ENCODE measurements at regions not wholly inside any gene's neighbourhood (a gene's known extent, or its start where the extent isn't known, plus 50 kb on each side); places are given as distances from the start of the nearest gene placed in this dataset.
A peak's percentile ranks its signal among the peaks of the same experiment; 100 is the strongest.
"Not testable (repeated sequence)": the region's sequence is repeated elsewhere in the genome, so short reads cannot be mapped to it uniquely, and the experiment has no call there.

- Histone ChIP-seq H3K36me3 (no peaks in the 10 kb centered on the region), H3K4me3 (no peak overlapping the region), H3K27me3 (ENCODE audit: low read depth) (peaks cover 10% of the 10 kb centered on the region), H3K4me1 (peaks cover 46% of the 10 kb centered on the region), H3K27ac (peak overlapping the region; percentile 70), H3K9me3 (peaks cover 10% of the 10 kb centered on the region)
- intact Hi-C loops (cut with DNase I) = no loop called here
- TF ChIP-seq, protein P1, sequence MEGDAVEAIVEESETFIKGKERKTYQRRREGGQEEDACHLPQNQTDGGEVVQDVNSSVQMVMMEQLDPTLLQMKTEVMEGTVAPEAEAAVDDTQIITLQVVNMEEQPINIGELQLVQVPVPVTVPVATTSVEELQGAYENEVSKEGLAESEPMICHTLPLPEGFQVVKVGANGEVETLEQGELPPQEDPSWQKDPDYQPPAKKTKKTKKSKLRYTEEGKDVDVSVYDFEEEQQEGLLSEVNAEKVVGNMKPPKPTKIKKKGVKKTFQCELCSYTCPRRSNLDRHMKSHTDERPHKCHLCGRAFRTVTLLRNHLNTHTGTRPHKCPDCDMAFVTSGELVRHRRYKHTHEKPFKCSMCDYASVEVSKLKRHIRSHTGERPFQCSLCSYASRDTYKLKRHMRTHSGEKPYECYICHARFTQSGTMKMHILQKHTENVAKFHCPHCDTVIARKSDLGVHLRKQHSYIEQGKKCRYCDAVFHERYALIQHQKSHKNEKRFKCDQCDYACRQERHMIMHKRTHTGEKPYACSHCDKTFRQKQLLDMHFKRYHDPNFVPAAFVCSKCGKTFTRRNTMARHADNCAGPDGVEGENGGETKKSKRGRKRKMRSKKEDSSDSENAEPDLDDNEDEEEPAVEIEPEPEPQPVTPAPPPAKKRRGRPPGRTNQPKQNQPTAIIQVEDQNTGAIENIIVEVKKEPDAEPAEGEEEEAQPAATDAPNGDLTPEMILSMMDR (IDR thresholded peaks at IDR 0.05) = no peak
- DNase-seq = no peak
- ATAC-seq = no peak
These were observed 76.3 kb upstream of the SIRPA start for GRCh38 chr20:1818895-1819294.

GRCh38 chr20:1818247-1818840, 76.9 kb upstream of the SIRPA start:
- Histone ChIP-seq H3K27me3 (ENCODE audit: low read depth) (peaks cover 10% of the 10 kb centered on the region), H3K9me3 (peaks cover 7% of the 10 kb centered on the region), H3K27ac (peak overlapping the region; percentile 70), H3K4me1 (peaks cover 51% of the 10 kb centered on the region), H3K4me3 (no peak overlapping the region), H3K36me3 (no peaks in the 10 kb centered on the region)
- DNase-seq (no peak), ATAC-seq (no peak)
- intact Hi-C loops (cut with DNase I) = no loop called here
- TF ChIP-seq, protein P1 (IDR thresholded peaks at IDR 0.05) = no peak

DNA sequence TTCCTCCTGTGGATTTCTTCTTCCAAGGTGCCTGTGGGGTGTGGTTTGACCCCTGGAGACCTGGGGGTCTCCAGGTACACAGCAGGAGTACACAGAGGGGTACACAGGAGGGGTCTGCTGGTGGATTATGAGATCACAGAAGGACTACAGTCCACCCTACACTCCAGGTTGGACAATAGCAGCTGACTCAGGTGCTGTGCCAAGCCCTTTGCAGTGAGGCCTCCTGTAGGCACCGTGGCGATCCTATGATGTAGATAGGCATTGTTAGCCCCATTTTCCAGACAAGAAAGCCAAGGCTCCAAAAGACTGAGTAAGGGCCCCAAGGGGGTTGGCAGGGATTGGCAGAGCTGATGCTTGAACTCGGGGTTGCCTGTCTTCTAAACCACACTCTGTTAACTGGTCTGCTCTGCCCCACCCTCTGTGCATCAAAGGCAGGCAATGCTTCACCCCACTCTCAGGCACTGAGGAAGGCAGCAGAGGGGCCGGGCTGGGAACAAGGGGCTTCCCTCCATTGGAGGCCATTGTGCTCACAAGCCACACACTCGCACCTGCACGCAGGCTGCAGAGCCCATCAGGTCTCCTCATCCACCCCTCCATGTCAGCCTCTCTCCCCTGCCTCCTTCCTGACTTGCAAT, 77.5 kb upstream of the SIRPA start:
- no peaks in the 10 kb centered on the region for H3K36me3 ChIP-seq
- intact Hi-C loops (cut with DNase I) = no loop called here
- H3K27me3 ChIP-seq (ENCODE audit: low read depth) = peaks cover 10% of the 10 kb centered on the region
- TF ChIP-seq, protein P1 (IDR thresholded peaks at IDR 0.05) = no peak
- H3K4me3 ChIP-seq = no peak overlapping the region
- H3K27ac ChIP-seq = peak overlapping the region; percentile 46
- peaks cover under 1% of the 10 kb centered on the region for H3K9me3 ChIP-seq
- no peak for DNase-seq
- peaks cover 58% of the 10 kb centered on the region for H3K4me1 ChIP-seq
- no peak for ATAC-seq

- intact Hi-C loops (cut with DNase I) = no loop called here
- ATAC-seq (no peak), DNase-seq (no peak)
- Histone ChIP-seq H3K4me1 (peaks cover 68% of the 10 kb centered on the region), H3K9me3 (no peaks in the 10 kb centered on the region), H3K4me3 (no peak overlapping the region), H3K27me3 (ENCODE audit: low read depth) (peaks cover 7% of the 10 kb centered on the region), H3K27ac (peak overlapping the region; percentile 46), H3K36me3 (no peaks in the 10 kb centered on the region)
- TF ChIP-seq, protein P1 (IDR thresholded peaks at IDR 0.05) = no peak
These were observed 78.5 kb upstream of the SIRPA start for GRCh38 chr20:1816384-1817381.

DNA sequence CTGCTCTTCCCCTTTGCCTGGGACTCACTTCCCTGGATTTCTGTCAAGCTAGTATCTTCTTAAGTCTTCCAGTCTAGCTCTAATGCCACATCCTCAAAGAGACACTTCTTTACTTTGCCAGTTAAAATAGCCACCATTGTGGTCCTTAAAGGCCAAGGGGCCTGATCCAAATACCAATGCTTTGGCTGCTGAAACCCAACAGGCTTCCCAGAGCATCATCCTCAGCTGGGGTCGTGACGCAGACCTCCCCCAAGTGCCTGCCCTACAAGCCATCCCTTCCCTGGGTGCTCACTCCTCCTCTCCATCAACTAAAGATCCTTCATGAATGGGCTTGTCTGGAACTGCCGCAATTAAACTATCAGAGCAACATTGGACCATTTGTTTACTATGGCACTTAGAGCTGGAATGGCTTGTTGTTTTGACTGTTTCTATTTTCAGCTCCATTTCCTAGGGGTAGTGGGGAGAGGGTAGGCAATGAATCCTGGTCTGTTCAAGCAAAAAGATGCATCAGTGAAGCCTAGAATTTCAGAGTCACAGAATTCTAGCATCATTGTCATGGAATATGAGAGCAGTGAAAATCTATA, 79.6 kb upstream of the SIRPA start:
- no peaks in the 10 kb centered on the region for H3K36me3 ChIP-seq
- intact Hi-C loops (cut with DNase I) = no loop called here
- H3K4me1 ChIP-seq = peaks cover 68% of the 10 kb centered on the region
- TF ChIP-seq, protein P1 (IDR thresholded peaks at IDR 0.05) = no peak
- H3K9me3 ChIP-seq = no peaks in the 10 kb centered on the region
- H3K4me3 ChIP-seq = no peak overlapping the region
- no peak overlapping the region for H3K27ac ChIP-seq
- H3K27me3 ChIP-seq (ENCODE audit: low read depth) = no peaks in the 10 kb centered on the region
- DNase-seq (no peak), ATAC-seq (no peak)

- intact Hi-C loops (cut with DNase I); H3K36me3 ChIP-seq; H3K27me3 ChIP-seq (ENCODE audit: low read depth); ATAC-seq; H3K9me3 ChIP-seq; DNase-seq; H3K4me3 ChIP-seq; H3K27ac ChIP-seq: not testable (repeated sequence)
- H3K4me1 ChIP-seq = peaks cover 70% of the 10 kb centered on the region
These were observed 80.3 kb upstream of the SIRPA start for GRCh38 chr20:1814861-1815260.
